HG03558 (cell line): ENCODE measurements at regions not wholly inside any gene's neighbourhood (a gene's known extent, or its start where the extent isn't known, plus 50 kb on each side); places are given as distances from the start of the nearest gene placed in this dataset.
"Not testable (repeated sequence)": the region's sequence is repeated elsewhere in the genome, so short reads cannot be mapped to it uniquely, and the experiment has no call there.

Source experiments
- ATAC-seq: cut with Tn5 transposase; IDR thresholded peaks from one replicate; pipeline ENCODE4 v1.9.1; 2021; ENCODE audit warnings: moderate number of reproducible peaks; ENCODE audit not compliant: unreplicated experiment; ENCODE audit errors: extremely low read depth

GRCh38 chr6:90463359-90463758 lies 123.5 kb downstream of the MAP3K7 start:
- ATAC-seq, result no peak

GRCh38 chr6:90462102-90462501 lies 124.8 kb downstream of the MAP3K7 start:
- ATAC-seq, result no peak

- no peak for ATAC-seq
Measured at GRCh38 chr6:90461383-90461782, 125.5 kb downstream of the MAP3K7 start.

- ATAC-seq, result no peak
Measured at GRCh38 chr6:90460051-90460450, 126.8 kb downstream of the MAP3K7 start.

GRCh38 chr6:90459225-90459758 lies 127.6 kb downstream of the MAP3K7 start:
- no peak for ATAC-seq

- no peak for ATAC-seq
Measured at GRCh38 chr6:90458353-90459224, 128.3 kb downstream of the MAP3K7 start.

GRCh38 chr6:90457867-90458259 lies 129.0 kb downstream of the MAP3K7 start:
- ATAC-seq, result no peak

GRCh38 chr6:90456997-90457866 lies 129.6 kb downstream of the MAP3K7 start:
- ATAC-seq, result not testable (repeated sequence)

- ATAC-seq, result no peak
Measured at GRCh38 chr6:90456001-90456400, 130.9 kb downstream of the MAP3K7 start.

- ATAC-seq, result no peak
Measured at GRCh38 chr6:90454836-90455427, 131.9 kb downstream of the MAP3K7 start.

GRCh38 chr6:90450268-90450953 lies 136.5 kb downstream of the MAP3K7 start:
- ATAC-seq, result no peak

GRCh38 chr6:90449311-90449710 lies 137.6 kb downstream of the MAP3K7 start:
- ATAC-seq, result no peak

GRCh38 chr6:90448836-90449235 lies 138.0 kb downstream of the MAP3K7 start:
- ATAC-seq, result no peak

GRCh38 chr6:90446164-90446563 lies 140.7 kb downstream of the MAP3K7 start:
- ATAC-seq, result no peak

GRCh38 chr6:90445533-90446108 lies 141.3 kb downstream of the MAP3K7 start:
- no peak for ATAC-seq

GRCh38 chr6:90444160-90444714 lies 142.6 kb downstream of the MAP3K7 start:
- ATAC-seq, result peak; percentile 40

- no peak for ATAC-seq
Measured at GRCh38 chr6:90442366-90442765, 144.5 kb downstream of the MAP3K7 start.

GRCh38 chr6:90440586-90441283 lies 144.1 kb upstream of the BACH2 start:
- no peak for ATAC-seq

- no peak for ATAC-seq
Measured at GRCh38 chr6:90439586-90439985, 142.9 kb upstream of the BACH2 start.
